Endothelial cell of umbilical vein (primary cell): ENCODE measurements at regions not wholly inside any gene's neighbourhood (a gene's known extent, or its start where the extent isn't known, plus 50 kb on each side); places are given as distances from the start of the nearest gene placed in this dataset.

Source experiments
- BruUV-seq: library from RNA; stranded (reverse); fragments of 400-500 nt; replicated peaks from 2 replicates; lab custom pipeline; 2021; lab: Mats Ljungman, UMichigan
- CTCF ChIA-PET: fragments of 300-600, 350-600 bp; sonication (Branson Sonifier 250); formaldehyde crosslinking; loops from one replicate; lab custom pipeline; 2021; ENCODE audit warnings: antibody characterized with exemption, inconsistent platforms; lab: Charles Lee
- POLR2A ChIA-PET: fragments of 300-600, 350-600 bp; sonication (Branson Sonifier 250); formaldehyde crosslinking; loops from one replicate; lab custom pipeline; 2021; ENCODE audit warnings: antibody characterized with exemption, inconsistent platforms; lab: Charles Lee
- DNase-seq: peaks from one replicate; pipeline ENCODE4 v3.0.0-alpha.2; 2011; ENCODE audit warnings: low read depth, low spot score
- FAIRE-seq: peaks from 2 replicates; lab custom pipeline; 2011; peaks lifted over from hg19 to GRCh38; lab: Jason Lieb, UNC
- H2AFZ ChIP-seq: 2 replicates; pipeline ENCODE4 v1.6.0; 2012; ENCODE audit warnings: low read depth, low read length, control low read depth, inconsistent platforms
- H3K27ac ChIP-seq: 2 replicates; pipeline ENCODE4 v1.5.1; 2011; ENCODE audit warnings: low read depth, mild to moderate bottlenecking, control low read depth, low read length, moderate library complexity; ENCODE audit not compliant: insufficient read depth
- H3K27me3 ChIP-seq, 2 experiments: 2 replicates each; pipeline versions ENCODE4 v1.6.0 to v1.6.1; 2011; ENCODE audit warnings: low read length in 2 of 2, mixed read lengths in 1 of 2; ENCODE audit not compliant: control insufficient read depth in 2 of 2, insufficient read depth in 2 of 2
- H3K36me3 ChIP-seq, 2 experiments: 2 replicates in 1 of 2; 3 replicates in 1 of 2; pipeline ENCODE4 v1.5.1; 2011; ENCODE audit warnings: low read length in 2 of 2, mild to moderate bottlenecking in 1 of 2, moderate library complexity in 1 of 2; ENCODE audit not compliant: control insufficient read depth in 2 of 2, insufficient read depth in 2 of 2; ENCODE audit errors: extremely low read depth in 1 of 2
- H3K4me1 ChIP-seq: 3 replicates; pipeline ENCODE4 v1.5.1; 2011; ENCODE audit warnings: mild to moderate bottlenecking, low read length; ENCODE audit not compliant: control insufficient read depth, insufficient read depth; ENCODE audit errors: extremely low read depth
- H3K4me2 ChIP-seq: 2 replicates; pipeline ENCODE4 v1.6.1; 2011; ENCODE audit warnings: low read length, control low read depth, mixed read lengths; ENCODE audit not compliant: insufficient read depth
- H3K4me3 ChIP-seq, 3 experiments: fragments of 200-600 bp in 1 of 3; sonication (generic), shearing (Covaris generic) in 1 of 3; replicated peaks in 1 of 3; 2 replicates each; pipeline ENCODE4 v1.5.1; 2011 to 2016; ENCODE audit warnings: control low read depth in 3 of 3, low read length in 3 of 3, mild to moderate bottlenecking in 2 of 3, inconsistent platforms in 1 of 3, low read depth in 1 of 3, moderate library complexity in 1 of 3; ENCODE audit not compliant: insufficient read depth in 1 of 3
- H3K79me2 ChIP-seq: 2 replicates; pipeline ENCODE4 v1.6.0; 2012; ENCODE audit warnings: low read length, inconsistent platforms; ENCODE audit not compliant: control insufficient read depth, insufficient read depth
- H3K9ac ChIP-seq: replicated peaks from 2 replicates; pipeline ENCODE3; 2011; ENCODE audit warnings: low read length, control low read depth; ENCODE audit not compliant: insufficient read depth; ENCODE audit errors: extremely low read depth
- H3K9me1 ChIP-seq: replicated peaks from 3 replicates; pipeline ENCODE4 v1.6.0; 2011; ENCODE audit warnings: mild to moderate bottlenecking, low read length; ENCODE audit not compliant: control insufficient read depth, insufficient read depth; ENCODE audit errors: extremely low read depth
- H3K9me3 ChIP-seq: replicated peaks from 2 replicates; pipeline ENCODE4 v1.5.1; 2012; ENCODE audit warnings: low read length, inconsistent platforms; ENCODE audit not compliant: control insufficient read depth, insufficient read depth
- H4K20me1 ChIP-seq: replicated peaks from 2 replicates; pipeline ENCODE3; 2011; ENCODE audit warnings: mild to moderate bottlenecking, low read length; ENCODE audit not compliant: control insufficient read depth, insufficient read depth; ENCODE audit errors: extremely low read depth
- CTCF ChIP-seq, 2 donors: IDR thresholded peaks; 1 replicate in 1 of 2; 2 replicates in 1 of 2; pipeline ENCODE4 v1.5.1; 2011; ENCODE audit warnings: low read length in 2 of 2, mild to moderate bottlenecking in 2 of 2, moderate library complexity in 2 of 2, control low read depth in 1 of 2, inconsistent platforms in 1 of 2, low read depth in 1 of 2; ENCODE audit not compliant: insufficient read depth in 1 of 2; ENCODE audit errors: extremely low read depth in 1 of 2
- EZH2 ChIP-seq: IDR thresholded peaks from 2 replicates; pipeline ENCODE4 v1.6.1; 2012; ENCODE audit warnings: borderline replicate concordance, low read depth, mild to moderate bottlenecking, moderate library complexity, low read length, inconsistent platforms; ENCODE audit not compliant: severe bottlenecking
- FOS ChIP-seq: IDR thresholded peaks from 2 replicates; pipeline ENCODE4 v1.6.1; 2011; ENCODE audit warnings: mild to moderate bottlenecking, low read length, moderate library complexity, borderline replicate concordance; ENCODE audit not compliant: insufficient read depth
- GATA2 ChIP-seq: IDR thresholded peaks from 2 replicates; pipeline ENCODE4 v1.7.0; 2011; ENCODE audit warnings: low read depth, mild to moderate bottlenecking, moderate library complexity, mixed read lengths, low read length; ENCODE audit not compliant: insufficient read length, insufficient read depth
- JUN ChIP-seq: IDR thresholded peaks from 2 replicates; pipeline ENCODE4 v1.6.1; 2011; ENCODE audit warnings: borderline replicate concordance, low read depth; ENCODE audit not compliant: insufficient read length, insufficient read depth
- MAX ChIP-seq: IDR thresholded peaks from 2 replicates; pipeline ENCODE4 v1.6.1; 2011; ENCODE audit not compliant: insufficient read depth, insufficient read length
- MYC ChIP-seq: IDR thresholded peaks from one replicate; pipeline ENCODE4 v1.6.1; 2011; ENCODE audit warnings: mild to moderate bottlenecking, low read depth, low read length
- POLR2A ChIP-seq: IDR thresholded peaks from 2 replicates; pipeline ENCODE4 v1.6.1; 2012; ENCODE audit warnings: low read depth, mild to moderate bottlenecking, control low read depth, low read length
- POLR2AphosphoS5 ChIP-seq: IDR thresholded peaks from 2 replicates; pipeline ENCODE4 v1.6.1; 2012; ENCODE audit warnings: low read depth, mild to moderate bottlenecking, control low read depth, low read length, moderate library complexity; ENCODE audit not compliant: insufficient read depth
- dilution Hi-C: fragments of 300-500 bp; cut with MboI; formaldehyde crosslinking; loops from one replicate; pipeline ENCODE4 v1.15.0; 2019; ENCODE audit warnings: low sequenced_read_pairs; ENCODE audit not compliant: extremely low pct_ligation_motif_present
- intact Hi-C: fragments of 100-400 bp; cut with micrococcal nuclease; formaldehyde crosslinking; loops from one replicate; pipeline ENCODE4 v1.10.0; 2022

- intact Hi-C loops (no loop called here), dilution Hi-C loops (no loop called here)
- POLR2A ChIA-PET, result interaction anchor here (1.1 kb wide), 1 partner anchor 37 kb away, joined by 3 read pairs; no protein-coding TSS in a partner anchor
- Histone ChIP-seq H3K27ac (no peak overlapping the region), H2AFZ (no peak overlapping the region), H3K4me1 (no peaks in the 10 kb centered on the region), H4K20me1 (no peaks in the 10 kb centered on the region), H3K36me3 (no peaks in the 10 kb centered on the region), H3K9me1 (no peaks in the 10 kb centered on the region), H3K4me3 (no peak overlapping the region), H3K79me2 (no peaks in the 10 kb centered on the region), H3K4me2 (no peak overlapping the region), H3K27me3 (no peaks in the 10 kb centered on the region), H3K9ac (no peak overlapping the region), H3K9me3 (no peaks in the 10 kb centered on the region)
- DNase-seq (no peak), FAIRE-seq (no peak)
- CTCF ChIA-PET, result no interaction called here
- TF ChIP-seq POLR2AphosphoS5 (no peak), MAX (no peak)
- BruUV-seq, result no TSS peak
Measured at GRCh38 chr6:85715797-85716196, 73.1 kb upstream of the SYNCRIP start.

GRCh38 chr6:85714893-85715530, 72.3 kb upstream of the SYNCRIP start:
- FAIRE-seq (no peak), DNase-seq (no peak)
- Histone ChIP-seq H4K20me1 (no peaks in the 10 kb centered on the region), H3K4me2 (no peak overlapping the region), H3K36me3 (no peaks in the 10 kb centered on the region), H3K4me3 (no peak overlapping the region), H3K9ac (no peak overlapping the region), H3K9me3 (no peaks in the 10 kb centered on the region), H3K9me1 (no peaks in the 10 kb centered on the region), H3K4me1 (no peaks in the 10 kb centered on the region), H3K79me2 (no peaks in the 10 kb centered on the region), H3K27ac (no peak overlapping the region), H3K27me3 (no peaks in the 10 kb centered on the region), H2AFZ (no peak overlapping the region)
- ChIA-PET CTCF (no interaction called here), POLR2A (interaction anchor here (1.1 kb wide), 1 partner anchor 36 kb away, joined by 3 read pairs; no protein-coding TSS in a partner anchor)
- intact Hi-C loops, result no loop called here
- no peak for TF ChIP-seq CTCF (IDR thresholded peaks at IDR 0.05; ENCODE audit: extremely low read depth in 1 of 2, insufficient read depth in 1 of 2, low read depth in 1 of 2, low read length in 2 of 2)
- TF ChIP-seq GATA2, result no peak
- no peak for TF ChIP-seq MYC
- TF ChIP-seq JUN, result no peak
- TF ChIP-seq POLR2AphosphoS5, result no peak
- TF ChIP-seq FOS, result no peak
- TF ChIP-seq POLR2A, result no peak
- no peak for TF ChIP-seq EZH2
- no peak for TF ChIP-seq MAX
- BruUV-seq, result no TSS peak
- dilution Hi-C loops, result no loop called here
